OCI-LY7 (cell line): ENCODE measurements at regions not wholly inside any gene's neighbourhood (a gene's known extent, or its start where the extent isn't known, plus 50 kb on each side); places are given as distances from the start of the nearest gene placed in this dataset.

Experiments used
- EZH2phosphoT487 ChIP-seq: fragments of 200-600 bp; sonication (generic); IDR thresholded peaks from 2 replicates; pipeline ENCODE4 v1.6.1; 2018; ENCODE audit warnings: low read depth, borderline replicate concordance, mild to moderate bottlenecking, mixed run types, antibody characterized with exemption, low read length, moderate library complexity, mixed read lengths
- TF ChIP-seq, protein P1 (sequence below): fragments of 200-600 bp; sonication (generic); conservative IDR thresholded peaks from 2 replicates; pipeline ENCODE4 v1.5.1; 2014; ENCODE audit warnings: mild to moderate bottlenecking, antibody characterized with exemption, low read length, moderate library complexity, mixed read lengths

DNA sequence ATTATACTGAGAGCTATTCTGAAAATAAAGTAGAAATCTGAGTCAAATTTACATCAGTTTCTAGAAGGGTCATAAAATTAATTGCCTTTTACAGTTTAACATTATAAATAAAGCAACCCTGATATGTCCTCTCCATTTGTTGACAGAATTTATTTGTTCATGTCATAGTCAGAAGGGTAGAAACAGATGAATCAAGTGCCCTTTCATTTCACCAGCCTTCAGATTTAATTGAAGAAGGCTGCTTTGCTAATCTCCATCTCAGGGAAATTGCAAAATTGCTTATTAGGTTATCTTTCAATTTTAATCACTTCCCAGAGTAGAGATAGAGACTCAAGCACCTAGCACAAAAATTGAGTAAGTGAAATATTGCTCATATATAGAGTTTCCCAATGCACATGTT lies 76.8 kb downstream of the ATXN7L3B start:
- TF ChIP-seq, protein P1, sequence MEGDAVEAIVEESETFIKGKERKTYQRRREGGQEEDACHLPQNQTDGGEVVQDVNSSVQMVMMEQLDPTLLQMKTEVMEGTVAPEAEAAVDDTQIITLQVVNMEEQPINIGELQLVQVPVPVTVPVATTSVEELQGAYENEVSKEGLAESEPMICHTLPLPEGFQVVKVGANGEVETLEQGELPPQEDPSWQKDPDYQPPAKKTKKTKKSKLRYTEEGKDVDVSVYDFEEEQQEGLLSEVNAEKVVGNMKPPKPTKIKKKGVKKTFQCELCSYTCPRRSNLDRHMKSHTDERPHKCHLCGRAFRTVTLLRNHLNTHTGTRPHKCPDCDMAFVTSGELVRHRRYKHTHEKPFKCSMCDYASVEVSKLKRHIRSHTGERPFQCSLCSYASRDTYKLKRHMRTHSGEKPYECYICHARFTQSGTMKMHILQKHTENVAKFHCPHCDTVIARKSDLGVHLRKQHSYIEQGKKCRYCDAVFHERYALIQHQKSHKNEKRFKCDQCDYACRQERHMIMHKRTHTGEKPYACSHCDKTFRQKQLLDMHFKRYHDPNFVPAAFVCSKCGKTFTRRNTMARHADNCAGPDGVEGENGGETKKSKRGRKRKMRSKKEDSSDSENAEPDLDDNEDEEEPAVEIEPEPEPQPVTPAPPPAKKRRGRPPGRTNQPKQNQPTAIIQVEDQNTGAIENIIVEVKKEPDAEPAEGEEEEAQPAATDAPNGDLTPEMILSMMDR: no peak
- no peak for TF ChIP-seq EZH2phosphoT487
